Neural progenitor cell (in vitro differentiated cells): ENCODE measurements at regions not wholly inside any gene's neighbourhood (a gene's known extent, or its start where the extent isn't known, plus 50 kb on each side); places are given as distances from the start of the nearest gene placed in this dataset.
"Not testable (repeated sequence)": the region's sequence is repeated elsewhere in the genome, so short reads cannot be mapped to it uniquely, and the experiment has no call there.

Source experiments
- CTCF ChIP-seq: fragments of 200-600 bp; sonication (generic); IDR thresholded peaks from 2 replicates; pipeline ENCODE4 v1.5.1; 2017; ENCODE audit warnings: antibody characterized with exemption, mild to moderate bottlenecking
- EZH2 ChIP-seq: fragments of 200-600 bp; sonication (generic); IDR thresholded peaks from 2 replicates; pipeline ENCODE4 v1.6.1; 2017; ENCODE audit warnings: antibody characterized with exemption, mild to moderate bottlenecking, moderate library complexity
- EZH2phosphoT487 ChIP-seq: fragments of 200-600 bp; sonication (generic); IDR thresholded peaks from 2 replicates; pipeline ENCODE4 v1.6.1; 2017; ENCODE audit warnings: antibody characterized with exemption

- not testable (repeated sequence) for TF ChIP-seq CTCF, EZH2, EZH2phosphoT487
Observed at GRCh38 chr5:90320348-90320747, 89.2 kb downstream of the CETN3 start.
